ENCODE measurements at regions not wholly inside any gene's neighbourhood (a gene's known extent, or its start where the extent isn't known, plus 50 kb on each side); places are given as distances from the start of the nearest gene placed in this dataset.

- TF ChIP-seq CREB1 (CRISPR knock-in tag; IDR thresholded peaks at IDR 0.05; ENCODE audit: low read depth) = no peak
- TF ChIP-seq, protein P1, sequence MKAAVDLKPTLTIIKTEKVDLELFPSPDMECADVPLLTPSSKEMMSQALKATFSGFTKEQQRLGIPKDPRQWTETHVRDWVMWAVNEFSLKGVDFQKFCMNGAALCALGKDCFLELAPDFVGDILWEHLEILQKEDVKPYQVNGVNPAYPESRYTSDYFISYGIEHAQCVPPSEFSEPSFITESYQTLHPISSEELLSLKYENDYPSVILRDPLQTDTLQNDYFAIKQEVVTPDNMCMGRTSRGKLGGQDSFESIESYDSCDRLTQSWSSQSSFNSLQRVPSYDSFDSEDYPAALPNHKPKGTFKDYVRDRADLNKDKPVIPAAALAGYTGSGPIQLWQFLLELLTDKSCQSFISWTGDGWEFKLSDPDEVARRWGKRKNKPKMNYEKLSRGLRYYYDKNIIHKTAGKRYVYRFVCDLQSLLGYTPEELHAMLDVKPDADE (IDR thresholded peaks at IDR 0.05) = no peak
These were observed 474.0 kb downstream of the COG6 start (continued) for GRCh38 chr13:40129467-40129866.

- no peaks in the 10 kb centered on the region for H3K9me2 ChIP-seq (ENCODE audit: insufficient read depth)
- no peak overlapping the region for H3K27ac Mint-ChIP-seq
- no peak overlapping the region for H3K4me2 ChIP-seq
- no peak overlapping the region for H3K4me3 Mint-ChIP-seq
- H3K9me3 Mint-ChIP-seq = peaks cover 6% of the 10 kb centered on the region; the same call in 1 of the 3 replicates
- no peaks in the 10 kb centered on the region for H4K20me1 ChIP-seq (replicated peaks; ENCODE audit: insufficient read depth)
- no peaks in the 10 kb centered on the region for H3K79me2 ChIP-seq (replicated peaks; ENCODE audit: insufficient read depth)
- no peak overlapping the region for H3K27ac ChIP-seq (ENCODE audit: low read depth)
- H3K27me3 ChIP-seq (ENCODE audit: insufficient read depth) = no peaks in the 10 kb centered on the region
- H3K36me3 Mint-ChIP-seq (ENCODE audit: low read depth) = 0 out of 3 replicates have a peak, but pooled peaks cover 3% of the 10 kb centered on the region
- H2AFZ ChIP-seq = no peak overlapping the region
- H3K36me3 ChIP-seq (ENCODE audit: insufficient read depth) = no peaks in the 10 kb centered on the region
- H3K4me3 ChIP-seq = no peak overlapping the region
- no peak for DNase-seq (ENCODE audit: low spot score)
- H3F3A ChIP-seq (replicated peaks; ENCODE audit: low read depth) = no peaks in the 10 kb centered on the region
- peaks cover 15% of the 10 kb centered on the region for H3K4me1 Mint-ChIP-seq
- peaks cover 9% of the 10 kb centered on the region; the same call in 1 of the 2 replicates for H3K4me1 ChIP-seq (ENCODE audit: insufficient read depth)
- H3K27me3 Mint-ChIP-seq (ENCODE audit: insufficient read depth, low read depth, poor library complexity) = peaks cover 2% of the 10 kb centered on the region
- TF ChIP-seq JUNB (IDR thresholded peaks at IDR 0.05; ENCODE audit: unreplicated experiment) (no peak), ZNF331 (CRISPR knock-in tag; IDR thresholded peaks at IDR 0.05; ENCODE audit: low read depth) (no peak), ZNF114 (CRISPR knock-in tag; IDR thresholded peaks at IDR 0.05) (no peak)
- no peak for ATAC-seq
These were observed 475.6 kb downstream of the COG6 start for GRCh38 chr13:40130871-40131636.

GRCh38 chr13:40132249-40132648 lies 476.8 kb downstream of the COG6 start:
- H4K20me1 ChIP-seq (replicated peaks; ENCODE audit: insufficient read depth) = no peaks in the 10 kb centered on the region
- H3K4me3 ChIP-seq = no peak overlapping the region
- H3K4me1 Mint-ChIP-seq = peaks cover 5% of the 10 kb centered on the region; the same call in 1 of the 3 replicates
- no peaks in the 10 kb centered on the region for H3K36me3 ChIP-seq (ENCODE audit: insufficient read depth)
- TF ChIP-seq CREB1 (CRISPR knock-in tag; IDR thresholded peaks at IDR 0.05; ENCODE audit: low read depth) = no peak
- TF ChIP-seq ZNF114 (CRISPR knock-in tag; IDR thresholded peaks at IDR 0.05) = no peak
- TF ChIP-seq POLR2AphosphoS5 (IDR thresholded peaks at IDR 0.05; ENCODE audit: low read depth) = no peak
- TF ChIP-seq, protein P1 (IDR thresholded peaks at IDR 0.05) = no peak
- no peak for TF ChIP-seq CTCF (conservative IDR thresholded peaks at IDR 0.05; ENCODE audit: low read depth in 2 of 2)
- no peak for TF ChIP-seq NANOG (IDR thresholded peaks at IDR 0.05; ENCODE audit: borderline replicate concordance)
- ATAC-seq = no peak
- no peak overlapping the region for H3K4me2 ChIP-seq
- H2AFZ ChIP-seq = no peak overlapping the region
- H3F3A ChIP-seq (replicated peaks; ENCODE audit: low read depth) = no peaks in the 10 kb centered on the region
- H3K27ac ChIP-seq (ENCODE audit: low read depth) = no peak overlapping the region
- peaks cover 9% of the 10 kb centered on the region for H3K9me2 ChIP-seq (ENCODE audit: insufficient read depth)
- no peaks in the 10 kb centered on the region for H3K4me1 ChIP-seq (ENCODE audit: insufficient read depth)
- no peak for DNase-seq (ENCODE audit: low spot score)
- H3K27ac Mint-ChIP-seq = no peak overlapping the region
- H3K36me3 Mint-ChIP-seq (ENCODE audit: low read depth) = 0 out of 3 replicates have a peak, but pooled peaks cover 3% of the 10 kb centered on the region
- H3K27me3 ChIP-seq (ENCODE audit: insufficient read depth) = no peaks in the 10 kb centered on the region
- peaks cover 6% of the 10 kb centered on the region; the same call in 1 of the 3 replicates for H3K9me3 Mint-ChIP-seq
- no peaks in the 10 kb centered on the region for H3K27me3 Mint-ChIP-seq (ENCODE audit: insufficient read depth, low read depth, poor library complexity)
- no peak overlapping the region for H3K4me3 Mint-ChIP-seq
- no peaks in the 10 kb centered on the region for H3K79me2 ChIP-seq (replicated peaks; ENCODE audit: insufficient read depth)

All from GM23338 (cell line).